Uterus (tissue), 3 donors: ENCODE measurements at regions not wholly inside any gene's neighbourhood (a gene's known extent, or its start where the extent isn't known, plus 50 kb on each side); places are given as distances from the start of the nearest gene placed in this dataset.

Experiments used
- DNase-seq, 2 donors: peaks; one replicate each; pipeline ENCODE4 v3.0.0-alpha.2; 2019 to 2020
- H3K27ac ChIP-seq, 2 donors: fragments of 200-600 bp; sonication (generic); 1 replicate in 1 of 2; 2 replicates in 1 of 2; pipeline ENCODE4 v1.5.1; 2016 to 2018
- H3K27me3 ChIP-seq, 2 donors: fragments of 200-600 bp; sonication (generic); one replicate each; pipeline ENCODE4 v1.5.1; 2018 to 2019; ENCODE audit warnings: control low read depth in 1 of 2
- H3K36me3 ChIP-seq, 2 donors: fragments of 200-600 bp; sonication (generic); one replicate each; pipeline ENCODE4 v1.5.1; 2019; ENCODE audit warnings: control low read depth in 1 of 2
- H3K4me1 ChIP-seq, 2 donors: fragments of 200-600 bp; sonication (generic); one replicate each; pipeline ENCODE4 v1.5.1; 2018 to 2019; ENCODE audit warnings: control low read depth in 1 of 2
- H3K4me3 ChIP-seq, 2 donors: fragments of 200-600 bp; sonication (generic); 1 replicate in 1 of 2; 2 replicates in 1 of 2; pipeline ENCODE4 v1.5.1; 2018 to 2019; ENCODE audit warnings: mild to moderate bottlenecking in 1 of 2
- H3K9me3 ChIP-seq, 2 donors: fragments of 200-600 bp; sonication (generic); one replicate each; pipeline ENCODE4 v1.5.1; 2019; ENCODE audit warnings: control low read depth in 1 of 2
- POLR2A ChIP-seq, 2 donors: fragments of 450-650 bp; IDR thresholded peaks; one replicate each; pipeline ENCODE4 v1.6.1; 2016; ENCODE audit warnings: antibody characterized with exemption in 2 of 2, mild to moderate bottlenecking in 1 of 2, moderate library complexity in 1 of 2
- intact Hi-C: fragments of 100-400 bp; cut with DNase I; formaldehyde crosslinking; loops from one replicate; pipeline ENCODE4 v1.15.1; 2023; ENCODE audit warnings: low total_unique reads
- TF ChIP-seq, protein P1 (sequence below), 4 experiments: fragments of 200-600 bp in 2 of 4; fragments of 450-650 bp in 2 of 4; sonication (generic) in 2 of 4; IDR thresholded peaks; one replicate each; pipeline ENCODE4 v1.5.1; 2016 to 2019; ENCODE audit warnings: antibody characterized with exemption in 4 of 4, mild to moderate bottlenecking in 2 of 4, moderate library complexity in 1 of 4
- donor health status: DM: yes; HTN: yes; CAD: no.

DNA sequence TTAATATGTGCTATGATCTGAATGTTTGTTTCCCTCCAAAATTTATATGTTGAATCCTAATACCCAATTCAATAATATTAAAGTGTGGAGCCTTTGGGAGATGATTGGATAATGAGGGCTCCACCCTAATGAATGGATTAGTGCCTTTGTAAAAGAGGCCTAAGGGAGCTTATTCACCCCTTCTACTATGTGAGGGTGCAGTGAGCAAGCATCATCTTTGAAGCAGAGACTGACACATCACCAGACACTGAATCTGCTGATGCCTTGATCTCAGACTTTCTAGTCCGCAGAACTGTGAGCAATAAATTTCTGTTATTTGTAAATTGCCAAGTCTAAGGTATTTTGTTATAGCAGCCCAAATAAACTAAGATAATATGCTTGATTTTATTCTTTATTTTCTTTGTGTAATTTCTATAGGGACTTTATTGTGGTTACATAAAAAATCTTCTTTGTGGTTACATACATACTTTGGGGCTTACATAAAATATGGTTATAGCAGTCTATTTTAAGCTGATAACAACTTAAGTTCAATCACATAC is 131.1 kb upstream of the SLC38A2 start:
- TF ChIP-seq POLR2A (IDR thresholded peaks at IDR 0.05), result no peak
- TF ChIP-seq, protein P1, sequence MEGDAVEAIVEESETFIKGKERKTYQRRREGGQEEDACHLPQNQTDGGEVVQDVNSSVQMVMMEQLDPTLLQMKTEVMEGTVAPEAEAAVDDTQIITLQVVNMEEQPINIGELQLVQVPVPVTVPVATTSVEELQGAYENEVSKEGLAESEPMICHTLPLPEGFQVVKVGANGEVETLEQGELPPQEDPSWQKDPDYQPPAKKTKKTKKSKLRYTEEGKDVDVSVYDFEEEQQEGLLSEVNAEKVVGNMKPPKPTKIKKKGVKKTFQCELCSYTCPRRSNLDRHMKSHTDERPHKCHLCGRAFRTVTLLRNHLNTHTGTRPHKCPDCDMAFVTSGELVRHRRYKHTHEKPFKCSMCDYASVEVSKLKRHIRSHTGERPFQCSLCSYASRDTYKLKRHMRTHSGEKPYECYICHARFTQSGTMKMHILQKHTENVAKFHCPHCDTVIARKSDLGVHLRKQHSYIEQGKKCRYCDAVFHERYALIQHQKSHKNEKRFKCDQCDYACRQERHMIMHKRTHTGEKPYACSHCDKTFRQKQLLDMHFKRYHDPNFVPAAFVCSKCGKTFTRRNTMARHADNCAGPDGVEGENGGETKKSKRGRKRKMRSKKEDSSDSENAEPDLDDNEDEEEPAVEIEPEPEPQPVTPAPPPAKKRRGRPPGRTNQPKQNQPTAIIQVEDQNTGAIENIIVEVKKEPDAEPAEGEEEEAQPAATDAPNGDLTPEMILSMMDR (IDR thresholded peaks at IDR 0.05), result no peak
- H3K36me3 ChIP-seq, result no peaks in the 10 kb centered on the region
- H3K27me3 ChIP-seq, result no peaks in the 10 kb centered on the region
- no peak overlapping the region for H3K4me3 ChIP-seq
- no peaks in the 10 kb centered on the region for H3K4me1 ChIP-seq
- H3K27ac ChIP-seq, result no peak overlapping the region
- intact Hi-C loops, result no loop called here
- no peak for DNase-seq
- H3K9me3 ChIP-seq, result peaks cover 0 to 7% of the 10 kb centered on the region in 2 donors

DNA sequence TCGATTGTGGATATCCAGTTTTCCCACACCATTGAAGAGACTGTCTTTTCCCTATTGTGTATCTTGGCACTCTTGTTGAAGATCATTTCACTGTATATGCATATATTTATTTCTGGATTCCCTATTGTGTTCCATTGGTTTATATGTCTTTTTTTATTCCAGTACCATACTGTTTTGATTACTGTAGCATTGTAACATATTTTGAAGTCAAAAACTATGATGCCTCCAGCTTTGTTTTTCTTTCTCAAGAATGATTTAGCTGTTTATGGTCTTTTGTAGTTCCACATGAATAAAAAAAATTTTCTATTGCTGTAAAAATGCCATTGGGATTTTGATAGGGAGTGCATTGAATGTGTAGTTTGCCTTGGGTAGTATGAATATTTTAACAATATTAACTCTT is 128.1 kb upstream of the SLC38A2 start:
- no peak overlapping the region for H3K27ac ChIP-seq
- DNase-seq, result no peak
- no peak overlapping the region for H3K4me3 ChIP-seq
- intact Hi-C loops, result no loop called here
- no peaks in the 10 kb centered on the region for H3K36me3 ChIP-seq
- H3K27me3 ChIP-seq, result no peaks in the 10 kb centered on the region
- no peaks in the 10 kb centered on the region for H3K4me1 ChIP-seq
- TF ChIP-seq POLR2A (IDR thresholded peaks at IDR 0.05), result no peak
- TF ChIP-seq, protein P1 (IDR thresholded peaks at IDR 0.05), result no peak
- H3K9me3 ChIP-seq, result no peaks in the 10 kb centered on the region

DNA sequence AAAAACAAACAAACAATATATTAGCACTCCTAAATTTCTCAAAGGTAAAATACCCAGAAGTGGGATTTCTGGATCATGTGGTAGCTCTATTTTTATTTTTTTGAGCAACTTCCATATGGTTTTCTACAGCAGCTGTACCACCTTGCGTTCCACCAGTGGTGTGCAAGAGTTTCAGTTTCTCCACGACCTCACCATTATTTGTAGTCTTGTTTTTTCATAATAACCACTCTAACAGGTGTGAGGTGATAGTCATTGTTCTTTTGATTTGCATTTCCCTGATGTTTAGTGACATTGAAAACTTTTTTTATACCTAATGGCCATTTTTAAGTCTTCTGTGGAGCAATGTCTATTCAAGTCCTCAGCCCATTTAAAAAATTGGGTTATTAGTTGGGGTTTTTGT is 127.3 kb upstream of the SLC38A2 start:
- Histone ChIP-seq H3K9me3 (no peaks in the 10 kb centered on the region), H3K27ac (no peak overlapping the region), H3K27me3 (no peaks in the 10 kb centered on the region), H3K4me3 (no peak overlapping the region), H3K4me1 (no peaks in the 10 kb centered on the region), H3K36me3 (no peaks in the 10 kb centered on the region)
- no peak for TF ChIP-seq POLR2A (IDR thresholded peaks at IDR 0.05)
- TF ChIP-seq, protein P1 (IDR thresholded peaks at IDR 0.05), result no peak
- no peak for DNase-seq
- intact Hi-C loops, result no loop called here

DNA sequence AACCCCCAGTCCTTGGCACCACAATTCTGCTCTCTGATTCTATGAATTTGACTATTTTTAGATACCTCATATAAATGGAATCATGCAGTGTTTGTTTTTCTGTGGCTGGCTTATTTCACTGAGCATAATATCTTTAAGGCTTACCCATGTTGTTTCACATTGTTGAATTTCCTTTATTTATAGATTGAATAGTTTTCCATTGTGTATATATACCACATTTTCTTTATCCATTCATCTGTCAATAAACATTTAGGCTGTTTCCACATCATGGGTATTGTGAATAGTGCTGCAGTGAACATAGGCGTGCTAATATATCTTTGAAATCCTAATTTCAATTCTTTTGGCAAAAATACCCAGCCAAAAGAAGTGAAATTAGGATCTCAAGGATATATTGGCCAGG is 126.7 kb upstream of the SLC38A2 start:
- TF ChIP-seq POLR2A (IDR thresholded peaks at IDR 0.05), result no peak
- TF ChIP-seq, protein P1 (IDR thresholded peaks at IDR 0.05), result no peak
- intact Hi-C loops, result no loop called here

DNA sequence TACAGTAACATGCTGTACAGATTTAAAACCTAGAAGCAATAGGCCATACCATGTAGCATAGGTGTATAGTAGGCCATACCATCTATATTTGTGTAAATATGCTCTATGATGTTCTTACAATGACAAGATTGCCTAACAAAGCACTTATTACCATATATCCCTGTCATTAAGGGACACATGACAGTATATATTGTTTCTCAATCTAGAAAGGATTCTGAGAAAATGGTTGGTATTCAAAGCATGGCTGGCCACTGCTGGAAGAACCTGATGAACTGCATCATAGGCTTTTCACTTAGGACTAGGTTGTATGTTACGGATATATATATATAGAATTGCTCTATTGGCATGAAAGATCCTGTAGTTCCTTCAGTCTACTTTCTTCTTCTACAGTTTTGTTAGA is 125.2 kb upstream of the SLC38A2 start:
- intact Hi-C loops, result no loop called here
- no peaks in the 10 kb centered on the region for H3K9me3 ChIP-seq
- no peak overlapping the region for H3K27ac ChIP-seq
- H3K4me3 ChIP-seq, result no peak overlapping the region
- no peaks in the 10 kb centered on the region for H3K27me3 ChIP-seq
- no peak for TF ChIP-seq POLR2A (IDR thresholded peaks at IDR 0.05)
- TF ChIP-seq, protein P1 (IDR thresholded peaks at IDR 0.05), result no peak
- DNase-seq, result no peak
- H3K4me1 ChIP-seq, result no peaks in the 10 kb centered on the region
- H3K36me3 ChIP-seq, result no peaks in the 10 kb centered on the region

More for the DNA sequence above, 126.7 kb upstream of the SLC38A2 start:
- no peak overlapping the region for H3K27ac ChIP-seq
- no peak for DNase-seq
- no peaks in the 10 kb centered on the region for H3K27me3 ChIP-seq
- no peaks in the 10 kb centered on the region for H3K9me3 ChIP-seq
- no peaks in the 10 kb centered on the region for H3K4me1 ChIP-seq
- no peaks in the 10 kb centered on the region for H3K36me3 ChIP-seq
- H3K4me3 ChIP-seq, result no peak overlapping the region
